PFSK-1 (cell line): ENCODE measurements at regions not wholly inside any gene's neighbourhood (a gene's known extent, or its start where the extent isn't known, plus 50 kb on each side); places are given as distances from the start of the nearest gene placed in this dataset.

Experiments
- POLR2AphosphoS5 ChIP-seq: IDR thresholded peaks from 2 replicates; pipeline ENCODE4 v1.6.1; 2012; ENCODE audit warnings: low read depth, mild to moderate bottlenecking, control low read depth, low read length, moderate library complexity
- REST ChIP-seq, 2 experiments: IDR thresholded peaks; 2 replicates each; pipeline versions ENCODE4 v1.6.1 to v1.8.0; 2011 to 2012; ENCODE audit warnings: low read depth in 2 of 2, low read length in 2 of 2, control low read depth in 1 of 2, inconsistent platforms in 1 of 2, mild to moderate bottlenecking in 1 of 2, moderate library complexity in 1 of 2; ENCODE audit not compliant: insufficient read depth in 1 of 2
- TAF1 ChIP-seq: IDR thresholded peaks from 2 replicates; pipeline ENCODE4 v1.6.1; 2012; ENCODE audit warnings: low read length, control low read depth, borderline replicate concordance; ENCODE audit not compliant: insufficient read depth

DNA sequence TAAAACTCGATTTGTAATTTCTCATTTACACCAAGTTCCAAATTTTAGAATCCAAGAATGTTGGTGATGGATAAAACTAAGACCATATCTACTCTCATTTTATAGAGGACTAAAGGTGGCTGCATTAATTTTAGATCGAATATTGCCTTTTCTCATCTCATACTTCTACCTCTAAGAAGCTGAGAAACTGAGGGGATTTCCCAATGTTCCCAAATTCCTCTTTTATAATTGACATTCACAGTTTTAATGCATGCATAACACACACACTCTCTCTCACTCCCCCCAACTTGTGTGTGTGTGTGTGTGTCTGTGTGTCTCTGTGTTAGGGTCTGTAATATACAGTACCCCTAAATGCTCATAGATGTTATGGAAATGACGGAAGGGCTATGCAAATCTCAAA, 328.8 kb upstream of the SLC14A2 start:
- TF ChIP-seq REST (IDR thresholded peaks at IDR 0.05; ENCODE audit: insufficient read depth in 1 of 2, low read depth in 2 of 2, low read length in 2 of 2), result no peak
- no peak for TF ChIP-seq POLR2AphosphoS5
- TF ChIP-seq TAF1, result no peak
